Renal pelvis (tissue), 1 donor: ENCODE measurements at regions not wholly inside any gene's neighbourhood (a gene's known extent, or its start where the extent isn't known, plus 50 kb on each side); places are given as distances from the start of the nearest gene placed in this dataset.
A peak's percentile ranks its signal among the peaks of the same experiment; 100 is the strongest.

ENCODE experiments used
- DNase-seq: peaks from one replicate; pipeline ENCODE4 v3.0.0-alpha.2; 2013

GRCh38 chr10:81792729-81793128 lies 82.3 kb upstream of the NRG3 start:
- no peak for DNase-seq

- DNase-seq, result no peak
Observed at GRCh38 chr10:81806842-81807241, 68.2 kb upstream of the NRG3 start.

GRCh38 chr10:81814842-81815241 lies 60.2 kb upstream of the NRG3 start:
- no peak for DNase-seq

- no peak for DNase-seq
Observed at GRCh38 chr10:81817596-81818170, 57.3 kb upstream of the NRG3 start.

- DNase-seq, result peak; percentile 17
Observed at GRCh38 chr10:81820418-81820817, 54.6 kb upstream of the NRG3 start.
